OCI-LY7 (cell line): ENCODE measurements at regions not wholly inside any gene's neighbourhood (a gene's known extent, or its start where the extent isn't known, plus 50 kb on each side); places are given as distances from the start of the nearest gene placed in this dataset.

Source experiments
- BruUV-seq: library from RNA; stranded (reverse); fragments of 400-500 nt; replicated peaks from 2 replicates; lab custom pipeline; 2021; lab: Mats Ljungman, UMichigan
- CTCF ChIA-PET: fragments of 300-600 bp; sonication (Branson Sonifier 250); formaldehyde crosslinking; loops from one replicate; lab custom pipeline; 2022; ENCODE audit warnings: antibody characterized with exemption; ENCODE audit not compliant: unreplicated experiment; lab: Charles Lee
- POLR2A ChIA-PET: fragments of 300-600 bp; sonication (Branson Sonifier 250); formaldehyde crosslinking; loops from one replicate; lab custom pipeline; 2022; ENCODE audit warnings: antibody characterized with exemption; lab: Charles Lee
- DNase-seq: peaks from one replicate; pipeline ENCODE4 v3.0.0-alpha.2; 2015; ENCODE audit warnings: low spot score
- H2AFZ ChIP-seq: fragments of 200-600 bp; sonication (generic), shearing (Covaris generic); 2 replicates; pipeline ENCODE4 v1.6.1; 2014; ENCODE audit warnings: mild to moderate bottlenecking, antibody characterized with exemption, low read length, moderate library complexity
- H3K27ac ChIP-seq: fragments of 200-600 bp; sonication (generic); 2 replicates; pipeline ENCODE4 v1.5.1; 2014; ENCODE audit warnings: mixed run types, low read depth, mild to moderate bottlenecking, moderate library complexity, low read length, inconsistent platforms; ENCODE audit not compliant: poor library complexity, severe bottlenecking
- H3K36me3 ChIP-seq: fragments of 200-600 bp; sonication (generic); 2 replicates; pipeline ENCODE4 v1.6.1; 2014; ENCODE audit warnings: mild to moderate bottlenecking, antibody characterized with exemption, low read length, moderate library complexity, mixed read lengths; ENCODE audit not compliant: insufficient read depth
- H3K4me1 ChIP-seq: fragments of 200-600 bp; sonication (generic); 2 replicates; pipeline ENCODE4 v1.5.1; 2014; ENCODE audit warnings: mild to moderate bottlenecking, low read length; ENCODE audit not compliant: insufficient read depth, poor library complexity, severe bottlenecking
- H3K4me2 ChIP-seq: fragments of 200-600 bp; sonication (generic); 2 replicates; pipeline ENCODE4 v1.6.1; 2014; ENCODE audit warnings: mild to moderate bottlenecking, low read length
- H3K4me3 ChIP-seq: fragments of 200-600 bp; sonication (generic); 2 replicates; pipeline ENCODE4 v1.5.1; 2014; ENCODE audit warnings: mild to moderate bottlenecking, low read depth, low read length; ENCODE audit not compliant: poor library complexity, severe bottlenecking
- H3K79me2 ChIP-seq: fragments of 200-600 bp; sonication (generic); 2 replicates; pipeline ENCODE4 v1.6.1; 2016; ENCODE audit warnings: low read depth, mild to moderate bottlenecking, low read length, moderate library complexity, mixed read lengths; ENCODE audit not compliant: insufficient read depth
- H3K9me2 ChIP-seq: fragments of 200-600 bp; sonication (generic); 2 replicates; pipeline ENCODE4 v1.6.1; 2016; ENCODE audit warnings: mild to moderate bottlenecking, low read length, mixed read lengths; ENCODE audit not compliant: insufficient read depth
- H3K9me3 ChIP-seq: fragments of 200-600 bp; sonication (generic); 2 replicates; pipeline ENCODE4 v1.6.1; 2014; ENCODE audit warnings: mild to moderate bottlenecking, mixed run types, low read length, mixed read lengths
- H4K20me1 ChIP-seq: fragments of 200-600 bp; sonication (generic); 2 replicates; pipeline ENCODE4 v1.6.1; 2014; ENCODE audit warnings: mild to moderate bottlenecking, antibody characterized with exemption, low read length, moderate library complexity, mixed read lengths; ENCODE audit not compliant: insufficient read depth
- EZH2phosphoT487 ChIP-seq: fragments of 200-600 bp; sonication (generic); IDR thresholded peaks from 2 replicates; pipeline ENCODE4 v1.6.1; 2018; ENCODE audit warnings: low read depth, borderline replicate concordance, mild to moderate bottlenecking, mixed run types, antibody characterized with exemption, low read length, moderate library complexity, mixed read lengths
- intact Hi-C: fragments of 100-400 bp; cut with micrococcal nuclease; formaldehyde crosslinking; loops from one replicate; pipeline ENCODE4 v1.10.0; 2022; ENCODE audit not compliant: unreplicated experiment
- TF ChIP-seq, protein P1 (sequence below): fragments of 200-600 bp; sonication (generic); conservative IDR thresholded peaks from 2 replicates; pipeline ENCODE4 v1.5.1; 2014; ENCODE audit warnings: mild to moderate bottlenecking, antibody characterized with exemption, low read length, moderate library complexity, mixed read lengths

DNA sequence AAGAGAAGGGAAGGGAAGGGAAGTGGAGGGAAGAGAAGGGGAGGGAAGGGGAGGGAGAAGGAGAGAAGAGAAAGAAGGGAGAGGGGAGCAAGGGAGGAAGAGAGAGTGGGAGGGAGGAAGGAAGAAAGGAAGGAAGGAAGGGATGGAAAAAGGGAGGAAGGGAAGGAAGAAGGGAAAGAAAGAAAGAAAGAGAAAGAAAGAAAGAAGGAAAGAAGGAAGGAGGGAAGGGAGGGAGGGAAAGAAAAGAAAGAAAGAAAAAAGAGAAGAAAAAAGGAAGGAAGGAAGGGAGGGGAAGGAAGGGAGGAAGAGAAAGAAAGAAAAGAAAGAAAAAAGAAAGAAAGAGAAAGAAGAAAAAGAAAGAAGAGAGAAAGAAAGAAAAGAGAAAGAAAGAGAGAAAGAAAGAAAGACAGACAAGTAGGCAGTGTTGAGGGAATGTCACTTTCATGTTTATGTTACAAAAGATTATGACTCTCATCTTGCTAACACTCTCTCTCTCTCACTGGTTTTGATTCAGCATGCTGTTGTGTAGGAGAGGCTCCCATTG, 58.0 kb upstream of the ZNF804A start:
- Histone ChIP-seq H2AFZ (no peak overlapping the region), H3K27ac (no peak overlapping the region), H3K4me1 (no peaks in the 10 kb centered on the region), H3K4me3 (no peak overlapping the region), H3K9me3 (no peaks in the 10 kb centered on the region), H3K79me2 (no peaks in the 10 kb centered on the region), H3K9me2 (no peaks in the 10 kb centered on the region), H3K36me3 (no peaks in the 10 kb centered on the region), H4K20me1 (no peaks in the 10 kb centered on the region), H3K4me2 (no peak overlapping the region)
- ChIA-PET CTCF (no interaction called here), POLR2A (interaction anchor here (0.6 kb wide), 1 partner anchor 201 kb away, joined by 3 read pairs; no protein-coding TSS in a partner anchor)
- TF ChIP-seq, protein P1, sequence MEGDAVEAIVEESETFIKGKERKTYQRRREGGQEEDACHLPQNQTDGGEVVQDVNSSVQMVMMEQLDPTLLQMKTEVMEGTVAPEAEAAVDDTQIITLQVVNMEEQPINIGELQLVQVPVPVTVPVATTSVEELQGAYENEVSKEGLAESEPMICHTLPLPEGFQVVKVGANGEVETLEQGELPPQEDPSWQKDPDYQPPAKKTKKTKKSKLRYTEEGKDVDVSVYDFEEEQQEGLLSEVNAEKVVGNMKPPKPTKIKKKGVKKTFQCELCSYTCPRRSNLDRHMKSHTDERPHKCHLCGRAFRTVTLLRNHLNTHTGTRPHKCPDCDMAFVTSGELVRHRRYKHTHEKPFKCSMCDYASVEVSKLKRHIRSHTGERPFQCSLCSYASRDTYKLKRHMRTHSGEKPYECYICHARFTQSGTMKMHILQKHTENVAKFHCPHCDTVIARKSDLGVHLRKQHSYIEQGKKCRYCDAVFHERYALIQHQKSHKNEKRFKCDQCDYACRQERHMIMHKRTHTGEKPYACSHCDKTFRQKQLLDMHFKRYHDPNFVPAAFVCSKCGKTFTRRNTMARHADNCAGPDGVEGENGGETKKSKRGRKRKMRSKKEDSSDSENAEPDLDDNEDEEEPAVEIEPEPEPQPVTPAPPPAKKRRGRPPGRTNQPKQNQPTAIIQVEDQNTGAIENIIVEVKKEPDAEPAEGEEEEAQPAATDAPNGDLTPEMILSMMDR = no peak
- no peak for TF ChIP-seq EZH2phosphoT487
- no peak for DNase-seq
- no TSS peak for BruUV-seq
- intact Hi-C loops = no loop called here

DNA sequence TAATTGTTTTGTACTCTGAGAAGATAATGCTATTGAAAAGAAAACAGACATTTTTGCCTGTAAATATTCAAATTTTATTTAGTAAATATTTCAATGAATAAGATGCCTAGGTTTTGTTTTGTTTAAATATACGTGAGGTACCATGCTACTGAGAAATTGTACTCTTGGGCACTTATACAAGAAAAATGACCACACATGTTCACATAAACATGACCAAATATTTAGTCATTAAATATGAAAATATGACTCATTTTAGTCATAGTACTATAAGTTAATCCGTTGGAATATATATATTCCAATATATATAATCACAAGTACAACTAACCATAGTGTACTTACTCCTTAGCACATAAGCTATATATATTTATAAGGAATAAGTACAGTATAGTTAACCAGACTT, 56.7 kb upstream of the ZNF804A start:
- Histone ChIP-seq H2AFZ (no peak overlapping the region), H3K9me3 (no peaks in the 10 kb centered on the region), H4K20me1 (no peaks in the 10 kb centered on the region), H3K4me3 (no peak overlapping the region), H3K4me2 (no peak overlapping the region), H3K36me3 (no peaks in the 10 kb centered on the region), H3K79me2 (no peaks in the 10 kb centered on the region), H3K4me1 (no peaks in the 10 kb centered on the region), H3K27ac (no peak overlapping the region), H3K9me2 (no peaks in the 10 kb centered on the region)
- CTCF ChIA-PET = no interaction called here
- TF ChIP-seq, protein P1 = no peak
- no peak for TF ChIP-seq EZH2phosphoT487
- intact Hi-C loops = no loop called here
- no peak for DNase-seq
- POLR2A ChIA-PET = no interaction called here
- BruUV-seq = no TSS peak

DNA sequence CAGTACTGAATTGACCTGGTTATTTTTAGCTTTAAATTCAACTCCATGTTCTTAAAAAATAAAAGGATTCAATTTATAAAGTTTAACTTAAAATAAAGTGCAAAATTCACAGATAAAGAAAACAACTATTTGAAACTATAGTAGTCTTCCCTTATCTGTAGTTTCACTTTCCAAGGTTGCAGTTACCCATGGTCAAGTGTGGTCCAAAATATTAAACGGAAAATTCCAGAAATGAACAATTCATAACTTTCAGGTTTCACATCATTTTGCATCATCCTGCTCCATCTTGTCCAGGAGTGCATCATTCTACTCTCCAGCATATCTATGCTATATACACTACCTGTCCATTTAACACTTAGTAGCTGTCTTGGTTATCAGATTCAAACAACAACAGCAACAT, 54.5 kb upstream of the ZNF804A start:
- no peak for DNase-seq
- H3K4me3 ChIP-seq = no peak overlapping the region
- no TSS peak for BruUV-seq
- CTCF ChIA-PET = no interaction called here
- intact Hi-C loops = no loop called here
- H3K4me1 ChIP-seq = no peaks in the 10 kb centered on the region
- peaks cover 5% of the 10 kb centered on the region; the same call in 1 of the 2 replicates for H3K9me3 ChIP-seq
- no peaks in the 10 kb centered on the region for H4K20me1 ChIP-seq
- H3K4me2 ChIP-seq = peak overlapping the region; percentile 25; the same call in 1 of the 2 replicates
- POLR2A ChIA-PET = interaction anchor here (0.6 to 1.5 kb wide), 6 partner anchors 15 to 485 kb away, joined by 3 to 4 read pairs (median 3); no protein-coding TSS in a partner anchor
- TF ChIP-seq, protein P1 = no peak
- TF ChIP-seq EZH2phosphoT487 = no peak
- no peaks in the 10 kb centered on the region for H3K36me3 ChIP-seq
- no peaks in the 10 kb centered on the region for H3K9me2 ChIP-seq
- no peaks in the 10 kb centered on the region for H3K79me2 ChIP-seq
- peak overlapping the region; percentile 85; the same call in 1 of the 2 replicates for H2AFZ ChIP-seq
- no peak overlapping the region for H3K27ac ChIP-seq
